CD4-positive, alpha-beta T cell (primary cell): ENCODE measurements at regions not wholly inside any gene's neighbourhood (a gene's known extent, or its start where the extent isn't known, plus 50 kb on each side); places are given as distances from the start of the nearest gene placed in this dataset.

Experiments used
- ATAC-seq: fragments of 200-7000 bp; cut with Tn5 transposase; one replicate; pipeline ENCODE4 v1.10.0; 2022; ENCODE audit warnings: mild to moderate bottlenecking; ENCODE audit not compliant: poor library complexity
- CTCF ChIA-PET: fragments of 350-600 bp; sonication (Branson Sonifier 250); formaldehyde crosslinking; loops from one replicate; lab custom pipeline; 2021; ENCODE audit warnings: antibody characterized with exemption, inconsistent platforms; lab: Charles Lee
- POLR2A ChIA-PET: fragments of 350-600 bp; sonication (Branson Sonifier 250); formaldehyde crosslinking; loops from one replicate; lab custom pipeline; 2021; ENCODE audit warnings: antibody characterized with exemption, inconsistent platforms; lab: Charles Lee
- DNase-seq, 14 experiments: peaks; one replicate each; pipeline ENCODE4 v3.0.0-alpha.2; 2013 to 2020; ENCODE audit warnings: mixed read lengths in 2 of 14
- H3K27ac ChIP-seq, 2 donors: one replicate each; pipeline versions ENCODE4 v1.5.1 to v1.7.0; 2013; ENCODE audit warnings: low read length in 2 of 2, low read depth in 1 of 2, mild to moderate bottlenecking in 1 of 2
- H3K27me3 ChIP-seq, 2 experiments: 1 replicate in 1 of 2; 2 replicates in 1 of 2; pipeline versions ENCODE4 v1.6.1 to v1.7.0; 2013; ENCODE audit warnings: low read length in 2 of 2, control low read depth in 1 of 2, mild to moderate bottlenecking in 1 of 2, moderate library complexity in 1 of 2; ENCODE audit not compliant: insufficient read depth in 2 of 2, control insufficient read depth in 1 of 2
- H3K36me3 ChIP-seq: one replicate; pipeline ENCODE4 v1.6.1; 2013; ENCODE audit warnings: low read length, control low read depth; ENCODE audit not compliant: insufficient read depth
- H3K4me1 ChIP-seq: one replicate; pipeline ENCODE4 v1.6.1; 2013; ENCODE audit warnings: low read length, control low read depth; ENCODE audit not compliant: insufficient read depth
- H3K4me3 ChIP-seq: one replicate; pipeline ENCODE4 v1.5.1; 2013; ENCODE audit warnings: mild to moderate bottlenecking, low read length, moderate library complexity
- H3K9me3 ChIP-seq, 2 experiments: 1 replicate in 1 of 2; 2 replicates in 1 of 2; pipeline versions ENCODE4 v1.6.1 to v1.7.0; 2013; ENCODE audit warnings: low read length in 2 of 2, mild to moderate bottlenecking in 2 of 2, control low read depth in 1 of 2, moderate library complexity in 1 of 2; ENCODE audit not compliant: control insufficient read depth in 1 of 2, insufficient read depth in 1 of 2
- H3K27ac Mint-ChIP-seq: one replicate; pipeline ENCODE4 v1.8.0; 2020; ENCODE audit warnings: mixed read lengths
- H3K27me3 Mint-ChIP-seq: one replicate; pipeline ENCODE4 v1.8.0; 2021; ENCODE audit warnings: mixed read lengths
- H3K36me3 Mint-ChIP-seq: one replicate; pipeline ENCODE4 v1.8.0; 2021; ENCODE audit warnings: low read depth, mixed read lengths
- H3K4me1 Mint-ChIP-seq: one replicate; pipeline ENCODE4 v1.8.0; 2021; ENCODE audit warnings: low read depth, mixed read lengths
- H3K4me3 Mint-ChIP-seq: one replicate; pipeline ENCODE4 v1.8.0; 2020; ENCODE audit warnings: mild to moderate bottlenecking, mixed read lengths
- H3K9me3 Mint-ChIP-seq: one replicate; pipeline ENCODE4 v1.8.0; 2020; ENCODE audit warnings: mixed read lengths
- intact Hi-C, 2 experiments: fragments of 100-400 bp; cut with DNase I in 1 of 2; cut with micrococcal nuclease in 1 of 2; formaldehyde crosslinking; loops; one replicate each; pipeline versions ENCODE4 v1.15.1 to v1.9.0; 2023 to 2025; cut with DNase I, micrococcal nuclease
- TF ChIP-seq, protein P1 (sequence below): fragments of 200-600 bp; IDR thresholded peaks from one replicate; pipeline ENCODE4 v1.8.0; 2022; ENCODE audit warnings: antibody characterized with exemption, mild to moderate bottlenecking

DNA sequence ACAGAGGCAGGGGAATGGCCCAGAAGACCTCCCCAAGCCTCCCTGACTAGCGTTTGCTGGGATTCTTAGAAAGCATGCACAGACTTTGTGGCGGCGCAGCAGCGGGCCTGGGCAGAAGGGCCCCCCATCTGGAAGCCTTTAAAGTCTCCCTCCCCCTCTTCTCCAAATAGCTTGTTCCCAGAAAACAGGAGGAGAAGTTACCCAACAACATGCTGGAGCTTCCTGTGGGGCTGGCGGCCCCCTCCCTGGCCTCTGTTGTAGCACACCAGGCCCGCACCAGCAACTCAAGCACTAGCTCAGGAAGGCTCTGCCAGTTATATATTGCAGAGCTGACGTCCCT, 334.8 kb downstream of the DYSF start:
- no peaks in the 10 kb centered on the region for H3K9me3 Mint-ChIP-seq
- H3K4me3 ChIP-seq, result no peak overlapping the region
- intact Hi-C loops, result no loop called here
- no peak overlapping the region for H3K27ac Mint-ChIP-seq
- no peaks in the 10 kb centered on the region for H3K36me3 Mint-ChIP-seq
- H3K36me3 ChIP-seq, result no peaks in the 10 kb centered on the region
- ChIA-PET POLR2A (no interaction called here), CTCF (no interaction called here)
- no peaks in the 10 kb centered on the region for H3K4me1 ChIP-seq
- TF ChIP-seq, protein P1, sequence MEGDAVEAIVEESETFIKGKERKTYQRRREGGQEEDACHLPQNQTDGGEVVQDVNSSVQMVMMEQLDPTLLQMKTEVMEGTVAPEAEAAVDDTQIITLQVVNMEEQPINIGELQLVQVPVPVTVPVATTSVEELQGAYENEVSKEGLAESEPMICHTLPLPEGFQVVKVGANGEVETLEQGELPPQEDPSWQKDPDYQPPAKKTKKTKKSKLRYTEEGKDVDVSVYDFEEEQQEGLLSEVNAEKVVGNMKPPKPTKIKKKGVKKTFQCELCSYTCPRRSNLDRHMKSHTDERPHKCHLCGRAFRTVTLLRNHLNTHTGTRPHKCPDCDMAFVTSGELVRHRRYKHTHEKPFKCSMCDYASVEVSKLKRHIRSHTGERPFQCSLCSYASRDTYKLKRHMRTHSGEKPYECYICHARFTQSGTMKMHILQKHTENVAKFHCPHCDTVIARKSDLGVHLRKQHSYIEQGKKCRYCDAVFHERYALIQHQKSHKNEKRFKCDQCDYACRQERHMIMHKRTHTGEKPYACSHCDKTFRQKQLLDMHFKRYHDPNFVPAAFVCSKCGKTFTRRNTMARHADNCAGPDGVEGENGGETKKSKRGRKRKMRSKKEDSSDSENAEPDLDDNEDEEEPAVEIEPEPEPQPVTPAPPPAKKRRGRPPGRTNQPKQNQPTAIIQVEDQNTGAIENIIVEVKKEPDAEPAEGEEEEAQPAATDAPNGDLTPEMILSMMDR, result no peak
- no peaks in the 10 kb centered on the region for H3K4me1 Mint-ChIP-seq
- ATAC-seq (no peak), DNase-seq (peak in 1 of 14 experiments; percentile 2)
- H3K27me3 ChIP-seq, result no peaks in the 10 kb centered on the region
- H3K9me3 ChIP-seq, result peaks cover 0 to 4% of the 10 kb centered on the region in 2 experiments
- peaks cover under 1% of the 10 kb centered on the region for H3K27me3 Mint-ChIP-seq
- H3K27ac ChIP-seq, result no peak overlapping the region
- H3K4me3 Mint-ChIP-seq, result no peak overlapping the region

DNA sequence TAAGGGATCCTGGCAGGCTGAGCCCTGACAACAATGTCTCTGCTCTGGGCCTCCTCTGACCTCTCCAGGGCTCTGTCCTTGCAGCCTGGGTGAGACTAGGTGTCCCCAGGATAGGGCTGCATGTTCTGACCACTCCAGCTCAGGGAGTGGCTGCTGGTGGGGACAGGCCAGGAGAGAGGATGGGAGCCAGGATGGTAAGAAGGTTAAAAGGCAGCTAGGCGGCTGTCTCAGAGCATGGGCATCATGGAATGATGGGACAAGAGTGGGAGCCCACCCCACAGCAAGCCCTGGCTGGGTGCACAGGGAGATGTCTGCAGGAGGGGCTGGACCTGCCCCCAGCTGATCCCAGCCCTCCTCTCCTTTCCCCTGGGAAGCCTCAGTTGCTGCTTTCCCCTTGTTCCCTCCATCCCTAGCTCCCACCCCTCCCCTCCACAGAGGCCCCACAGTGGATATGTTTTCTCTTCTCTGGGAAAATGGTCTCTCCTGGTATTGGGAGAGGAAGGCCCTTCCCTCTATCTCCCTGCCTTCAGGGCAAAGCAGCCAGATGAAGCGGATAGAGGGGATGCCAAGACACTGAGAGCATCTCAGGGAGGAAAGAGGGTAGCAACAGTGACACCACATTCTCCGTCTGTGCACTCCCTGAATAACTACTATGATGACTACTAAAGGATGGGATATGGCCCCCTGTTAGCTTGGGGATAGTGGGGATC, 334.3 kb downstream of the DYSF start:
- CTCF ChIA-PET, result no interaction called here
- TF ChIP-seq, protein P1, result no peak
- no peak for ATAC-seq

DNA sequence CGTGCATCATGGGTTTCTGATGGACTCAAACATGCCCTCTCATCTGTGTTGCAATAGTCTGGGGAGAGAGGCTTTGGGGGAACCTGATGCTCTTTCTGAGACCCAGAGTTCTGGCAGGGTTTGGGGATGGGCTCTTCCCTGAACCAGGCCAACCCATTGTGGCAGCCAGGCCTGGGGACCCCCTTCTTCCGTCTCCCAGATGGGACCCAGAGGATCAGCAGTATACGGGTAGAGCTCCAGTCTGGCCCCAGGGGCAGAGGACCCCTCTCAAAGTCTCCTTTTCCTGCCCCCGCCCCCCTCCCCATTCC, 333.7 kb downstream of the DYSF start:
- no peak overlapping the region for H3K4me3 Mint-ChIP-seq
- no peak overlapping the region for H3K4me3 ChIP-seq
- intact Hi-C loops, result no loop called here
- TF ChIP-seq, protein P1, result no peak
- H3K27me3 ChIP-seq, result no peaks in the 10 kb centered on the region
- H3K36me3 ChIP-seq, result no peaks in the 10 kb centered on the region
- H3K27ac Mint-ChIP-seq, result no peak overlapping the region
- H3K36me3 Mint-ChIP-seq, result no peaks in the 10 kb centered on the region
- H3K27ac ChIP-seq, result no peak overlapping the region
- H3K27me3 Mint-ChIP-seq, result peaks cover 4% of the 10 kb centered on the region
- ATAC-seq (no peak), DNase-seq (peak in 1 of 14 experiments; percentile 25)
- no peaks in the 10 kb centered on the region for H3K9me3 Mint-ChIP-seq
- ChIA-PET CTCF (no interaction called here), POLR2A (no interaction called here)
- H3K4me1 ChIP-seq, result no peaks in the 10 kb centered on the region
- no peaks in the 10 kb centered on the region for H3K4me1 Mint-ChIP-seq
- H3K9me3 ChIP-seq, result peaks cover 0 to 4% of the 10 kb centered on the region in 2 experiments

More for the DNA sequence above, 334.3 kb downstream of the DYSF start:
- H3K27ac ChIP-seq, result no peak overlapping the region
- Mint-ChIP-seq H3K4me1 (no peaks in the 10 kb centered on the region), H3K9me3 (no peaks in the 10 kb centered on the region), H3K27me3 (peaks cover 4% of the 10 kb centered on the region), H3K27ac (no peak overlapping the region), H3K4me3 (no peak overlapping the region), H3K36me3 (no peaks in the 10 kb centered on the region)
- intact Hi-C loops, result no loop called here
- H3K4me1 ChIP-seq, result no peaks in the 10 kb centered on the region
- H3K9me3 ChIP-seq, result peaks cover 0 to 4% of the 10 kb centered on the region in 2 experiments
- no peaks in the 10 kb centered on the region for H3K36me3 ChIP-seq
- POLR2A ChIA-PET, result no interaction called here
- no peaks in the 10 kb centered on the region for H3K27me3 ChIP-seq
- no peak overlapping the region for H3K4me3 ChIP-seq
- peak in 1 of 14 experiments; percentile 2 for DNase-seq
